ENCODE measurements at regions not wholly inside any gene's neighbourhood (a gene's known extent, or its start where the extent isn't known, plus 50 kb on each side); places are given as distances from the start of the nearest gene placed in this dataset.

- TF ChIP-seq CTCF (IDR thresholded peaks at IDR 0.05; ENCODE audit: borderline replicate concordance, extremely low read depth, low read length, poor library complexity, severe bottlenecking) (no peak), EZH2 (IDR thresholded peaks at IDR 0.05; ENCODE audit: borderline replicate concordance, low read depth, low read length, severe bottlenecking) (no peak)
Measured at GRCh38 chr10:53387562-53387961, 615.0 kb upstream of the MBL2 start.
